SK-N-SH treated with all-trans-retinoic acid at 6 μM for 48 hours (cell line): ENCODE measurements at regions not wholly inside any gene's neighbourhood (a gene's known extent, or its start where the extent isn't known, plus 50 kb on each side); places are given as distances from the start of the nearest gene placed in this dataset.

Source experiments
- CSDC2 ChIP-seq: fragments of 250-450 bp; sonication (Bioruptor Pico); IDR thresholded peaks from 2 replicates; pipeline ENCODE4 v1.5.0; 2020; ENCODE audit warnings: mild to moderate bottlenecking, moderate library complexity
- OSR1 ChIP-seq: fragments of 250-450 bp; sonication (Bioruptor Pico); IDR thresholded peaks from 2 replicates; pipeline ENCODE4 v1.8.0; 2022; ENCODE audit warnings: moderate library complexity, mild to moderate bottlenecking, inconsistent platforms
- PATZ1 ChIP-seq: fragments of 250-450 bp; sonication (Bioruptor Pico); IDR thresholded peaks from 2 replicates; pipeline ENCODE4 v1.8.0; 2020; ENCODE audit warnings: mild to moderate bottlenecking, moderate library complexity, borderline replicate concordance
- RARB ChIP-seq: fragments of 250-450 bp; sonication (Bioruptor Pico); IDR thresholded peaks from 2 replicates; pipeline ENCODE4 v1.8.0; 2021; ENCODE audit warnings: mild to moderate bottlenecking, moderate library complexity
- TCF4 ChIP-seq: fragments of 250-450 bp; sonication (Bioruptor Pico); IDR thresholded peaks from 2 replicates; pipeline ENCODE4 v1.8.0; 2021; ENCODE audit warnings: mild to moderate bottlenecking, moderate library complexity, borderline replicate concordance
- TOX ChIP-seq: fragments of 250-450 bp; sonication (Bioruptor Pico); IDR thresholded peaks from 2 replicates; pipeline ENCODE4 v1.8.0; 2021; ENCODE audit warnings: mild to moderate bottlenecking, moderate library complexity, borderline replicate concordance
- ZFP3 ChIP-seq: fragments of 250-450 bp; sonication (Bioruptor Pico); IDR thresholded peaks from 2 replicates; pipeline ENCODE4 v1.5.0; 2020; ENCODE audit warnings: mild to moderate bottlenecking, moderate library complexity
- ZNF565 ChIP-seq: fragments of 450-650 bp; formaldehyde crosslinking; conservative IDR thresholded peaks from 2 replicates; pipeline ENCODE4 v1.5.0; 2020; ENCODE audit warnings: low read depth, mild to moderate bottlenecking, moderate library complexity
- ZNF70 ChIP-seq: fragments of 450-650 bp; formaldehyde crosslinking; IDR thresholded peaks from 2 replicates; pipeline ENCODE4 v1.5.0; 2020; ENCODE audit warnings: mild to moderate bottlenecking, moderate library complexity
- ZNF8 ChIP-seq: fragments of 450-650 bp; formaldehyde crosslinking; IDR thresholded peaks from 2 replicates; pipeline ENCODE4 v1.5.0; 2020; ENCODE audit warnings: mild to moderate bottlenecking, moderate library complexity

GRCh38 chr17:79235808-79236207 lies 161.2 kb downstream of the ENGASE start:
- TF ChIP-seq ZNF565 (CRISPR knock-in tag), result no peak
- TF ChIP-seq PATZ1, result no peak
- TF ChIP-seq TOX (CRISPR knock-in tag), result no peak
- TF ChIP-seq ZFP3 (CRISPR knock-in tag), result no peak
- no peak for TF ChIP-seq ZNF8 (CRISPR knock-in tag)
- TF ChIP-seq TCF4, result no peak
- TF ChIP-seq CSDC2, result no peak
- TF ChIP-seq OSR1 (CRISPR knock-in tag), result no peak
- no peak for TF ChIP-seq ZNF70 (CRISPR knock-in tag)
- TF ChIP-seq RARB, result no peak
